CD14-positive monocyte (primary cell): ENCODE measurements at regions not wholly inside any gene's neighbourhood (a gene's known extent, or its start where the extent isn't known, plus 50 kb on each side); places are given as distances from the start of the nearest gene placed in this dataset.

ENCODE experiments used
- DNase-seq, 3 donors: peaks; one replicate each; pipeline ENCODE4 v3.0.0-alpha.2; 2011 to 2022
- H2AFZ ChIP-seq: 2 replicates; pipeline ENCODE4 v1.6.0; 2012; ENCODE audit warnings: mild to moderate bottlenecking, low read depth, low read length, inconsistent platforms; ENCODE audit not compliant: insufficient read depth, poor library complexity, severe bottlenecking
- H3K27ac ChIP-seq, 2 donors: 1 replicate in 1 of 2; 2 replicates in 1 of 2; pipeline ENCODE4 v1.5.1; 2012 to 2013; ENCODE audit warnings: low read length in 2 of 2, control low read depth in 1 of 2, inconsistent platforms in 1 of 2, low read depth in 1 of 2, mild to moderate bottlenecking in 1 of 2
- H3K27me3 ChIP-seq, 2 donors: one replicate each; pipeline versions ENCODE4 v1.6.0 to v1.6.1; 2011 to 2013; ENCODE audit warnings: low read length in 2 of 2; ENCODE audit not compliant: control insufficient read depth in 2 of 2, insufficient read depth in 2 of 2
- H3K36me3 ChIP-seq, 2 donors: replicated peaks in 1 of 2; 1 replicate in 1 of 2; 2 replicates in 1 of 2; pipeline versions ENCODE4 v1.5.1 to v1.6.1; 2012 to 2013; ENCODE audit warnings: low read length in 2 of 2, control low read depth in 1 of 2, inconsistent platforms in 1 of 2, mild to moderate bottlenecking in 1 of 2; ENCODE audit not compliant: insufficient read depth in 2 of 2, control insufficient read depth in 1 of 2
- H3K4me1 ChIP-seq, 2 donors: 1 replicate in 1 of 2; 2 replicates in 1 of 2; pipeline versions ENCODE4 v1.5.1 to v1.6.1; 2012 to 2013; ENCODE audit warnings: low read length in 2 of 2, control low read depth in 1 of 2, inconsistent platforms in 1 of 2, mild to moderate bottlenecking in 1 of 2, moderate library complexity in 1 of 2; ENCODE audit not compliant: insufficient read depth in 2 of 2, control insufficient read depth in 1 of 2
- H3K4me2 ChIP-seq: replicated peaks from 2 replicates; pipeline ENCODE3; 2012; ENCODE audit warnings: low read length, moderate library complexity, mild to moderate bottlenecking; ENCODE audit not compliant: poor library complexity, severe bottlenecking; ENCODE audit errors: extremely low read depth
- H3K4me3 ChIP-seq, 3 experiments: fragments of 200-600 bp in 1 of 3; sonication (generic) in 1 of 3; replicated peaks in 1 of 3; 1 replicate in 2 of 3; 2 replicates in 1 of 3; pipeline ENCODE4 v1.5.1; 2011 to 2013; ENCODE audit warnings: low read length in 3 of 3, mild to moderate bottlenecking in 3 of 3, control low read depth in 2 of 3, low read depth in 2 of 3, inconsistent platforms in 1 of 3, moderate library complexity in 1 of 3
- H3K79me2 ChIP-seq: 2 replicates; pipeline ENCODE4 v1.6.0; 2012; ENCODE audit warnings: mild to moderate bottlenecking, control low read depth, inconsistent platforms, low read length, moderate library complexity; ENCODE audit not compliant: insufficient read depth
- H3K9ac ChIP-seq: 2 replicates; pipeline ENCODE4 v1.6.0; 2017; ENCODE audit warnings: low read length, mild to moderate bottlenecking; ENCODE audit not compliant: insufficient read depth, poor library complexity, severe bottlenecking
- H3K9me3 ChIP-seq, 2 donors: replicated peaks in 1 of 2; 1 replicate in 1 of 2; 2 replicates in 1 of 2; pipeline versions ENCODE4 v1.5.1 to v1.6.1; 2012 to 2013; ENCODE audit warnings: low read length in 2 of 2, control low read depth in 1 of 2; ENCODE audit not compliant: control insufficient read depth in 1 of 2, insufficient read depth in 1 of 2
- H4K20me1 ChIP-seq: 2 replicates; pipeline ENCODE4 v1.6.0; 2012; ENCODE audit warnings: mild to moderate bottlenecking, low read length, control low read depth, moderate library complexity; ENCODE audit not compliant: insufficient read depth
- H3K27ac Mint-ChIP-seq, 7 donors: one replicate each; pipeline ENCODE4 v1.8.0; 2020; ENCODE audit warnings: mild to moderate bottlenecking in 7 of 7, mixed read lengths in 7 of 7, moderate library complexity in 6 of 7, inconsistent platforms in 2 of 7
- H3K27me3 Mint-ChIP-seq, 3 donors: one replicate each; pipeline ENCODE4 v1.8.0; 2021 to 2022; ENCODE audit warnings: low read depth in 3 of 3, mild to moderate bottlenecking in 3 of 3, mixed read lengths in 3 of 3, moderate library complexity in 3 of 3, inconsistent platforms in 1 of 3
- H3K36me3 Mint-ChIP-seq, 2 donors: one replicate each; pipeline ENCODE4 v1.8.0; 2020; ENCODE audit warnings: mixed read lengths in 2 of 2, inconsistent platforms in 1 of 2, mild to moderate bottlenecking in 1 of 2
- H3K4me1 Mint-ChIP-seq: one replicate; pipeline ENCODE4 v1.8.0; 2020; ENCODE audit warnings: mild to moderate bottlenecking, mixed read lengths
- H3K4me3 Mint-ChIP-seq, 2 donors: one replicate each; pipeline ENCODE4 v1.8.0; 2020; ENCODE audit warnings: mild to moderate bottlenecking in 2 of 2, mixed read lengths in 2 of 2, moderate library complexity in 1 of 2
- H3K9me3 Mint-ChIP-seq, 7 donors: one replicate each; pipeline ENCODE4 v1.8.0; 2020 to 2022; ENCODE audit warnings: mixed read lengths in 7 of 7, mild to moderate bottlenecking in 6 of 7, moderate library complexity in 6 of 7, inconsistent platforms in 2 of 7
- CTCF ChIP-seq: fragments of 200-600 bp; IDR thresholded peaks from one replicate; pipeline ENCODE4 v1.8.0; 2022; ENCODE audit warnings: antibody characterized with exemption, mild to moderate bottlenecking
- WGBS: methylation state at CpG from one replicate; pipeline ENCODE4 v1.1.5; 2013; ENCODE audit warnings: missing lambda C conversion rate; ENCODE audit not compliant: insufficient coverage; 5-methylcytosine and 5-hydroxymethylcytosine counted together
- intact Hi-C, 2 donors: fragments of 100-400 bp; cut with micrococcal nuclease; formaldehyde crosslinking; loops; one replicate each; pipeline versions ENCODE4 v1.15.0 to v1.15.1; 2023

GRCh38 chr9:71218774-71219173 lies 97.4 kb upstream of the TRPM3 start:
- no peaks in the 10 kb centered on the region for H3K27me3 ChIP-seq
- peaks cover 0 to 6% (median 0%) of the 10 kb centered on the region in 7 donors for H3K9me3 Mint-ChIP-seq
- H3K9me3 ChIP-seq = peaks cover 0 to 3% of the 10 kb centered on the region in 2 donors
- H3K4me3 ChIP-seq = no peak overlapping the region
- no CpG with 5 or more reads among the region's 4 CpGs for WGBS
- H3K36me3 ChIP-seq = no peaks in the 10 kb centered on the region
- no peak overlapping the region for H3K9ac ChIP-seq
- H3K27ac Mint-ChIP-seq = no peak overlapping the region
- H3K27ac ChIP-seq = no peak overlapping the region
- no peaks in the 10 kb centered on the region for H3K79me2 ChIP-seq
- H3K4me1 Mint-ChIP-seq = no peaks in the 10 kb centered on the region
- H4K20me1 ChIP-seq = no peaks in the 10 kb centered on the region
- no peak overlapping the region for H3K4me2 ChIP-seq
- peaks cover 0 to 2% (median 0%) of the 10 kb centered on the region in 3 donors for H3K27me3 Mint-ChIP-seq
- intact Hi-C loops = no loop called here
- TF ChIP-seq CTCF = no peak
- no peak for DNase-seq
- H3K4me1 ChIP-seq = no peaks in the 10 kb centered on the region
- H3K4me3 Mint-ChIP-seq = no peak overlapping the region
- H2AFZ ChIP-seq = no peak overlapping the region
- no peaks in the 10 kb centered on the region for H3K36me3 Mint-ChIP-seq

- no peak overlapping the region for H3K4me2 ChIP-seq
- no peak overlapping the region for H3K4me3 ChIP-seq
- peaks cover 0 to 11% (median 3%) of the 10 kb centered on the region in 7 donors for H3K9me3 Mint-ChIP-seq
- H3K9ac ChIP-seq = no peak overlapping the region
- H3K36me3 Mint-ChIP-seq = no peaks in the 10 kb centered on the region
- H3K4me1 Mint-ChIP-seq = no peaks in the 10 kb centered on the region
- TF ChIP-seq CTCF = no peak
- no peak overlapping the region for H3K27ac Mint-ChIP-seq
- H4K20me1 ChIP-seq = no peaks in the 10 kb centered on the region
- no peaks in the 10 kb centered on the region for H3K79me2 ChIP-seq
- no peak overlapping the region for H2AFZ ChIP-seq
- no peak overlapping the region for H3K27ac ChIP-seq
- no peaks in the 10 kb centered on the region for H3K4me1 ChIP-seq
- peaks cover 0 to 4% of the 10 kb centered on the region in 2 donors for H3K9me3 ChIP-seq
- H3K36me3 ChIP-seq = no peaks in the 10 kb centered on the region
- DNase-seq = no peak
- H3K27me3 ChIP-seq = no peaks in the 10 kb centered on the region
- no peak overlapping the region for H3K4me3 Mint-ChIP-seq
- peaks cover 0 to 2% (median 0%) of the 10 kb centered on the region in 3 donors for H3K27me3 Mint-ChIP-seq
- intact Hi-C loops = no loop called here
Observed at GRCh38 chr9:71213633-71214032, 92.2 kb upstream of the TRPM3 start.
